HG03442 (cell line): ENCODE measurements at regions not wholly inside any gene's neighbourhood (a gene's known extent, or its start where the extent isn't known, plus 50 kb on each side); places are given as distances from the start of the nearest gene placed in this dataset.

Source experiments
- ATAC-seq: cut with Tn5 transposase; IDR thresholded peaks from one replicate; pipeline ENCODE4 v1.9.1; 2021; ENCODE audit warnings: mild to moderate bottlenecking, moderate library complexity; ENCODE audit not compliant: unreplicated experiment

GRCh38 chr1:10896673-10897072 is 100.2 kb upstream of the CASZ1 start:
- no peak for ATAC-seq

- ATAC-seq = no peak
These were observed 101.0 kb upstream of the CASZ1 start for GRCh38 chr1:10897321-10897980.

GRCh38 chr1:10897981-10898728 is 101.7 kb upstream of the CASZ1 start:
- ATAC-seq = no peak

GRCh38 chr1:10898921-10899320 is 102.5 kb upstream of the CASZ1 start:
- no peak for ATAC-seq

GRCh38 chr1:10899490-10900250 is 103.2 kb upstream of the CASZ1 start:
- no peak for ATAC-seq

GRCh38 chr1:10900251-10900651 is 103.8 kb upstream of the CASZ1 start:
- no peak for ATAC-seq

GRCh38 chr1:10900691-10901090 is 104.2 kb upstream of the CASZ1 start:
- ATAC-seq = no peak

- no peak for ATAC-seq
These were observed 104.8 kb upstream of the CASZ1 start for GRCh38 chr1:10901091-10901890.

- ATAC-seq = no peak
These were observed 105.7 kb upstream of the CASZ1 start for GRCh38 chr1:10901891-10902805.

- no peak for ATAC-seq
These were observed 107.0 kb upstream of the CASZ1 start for GRCh38 chr1:10903421-10903820.

GRCh38 chr1:10903821-10904220 is 107.4 kb upstream of the CASZ1 start:
- no peak for ATAC-seq

- no peak for ATAC-seq
These were observed 107.8 kb upstream of the TARDBP start for GRCh38 chr1:10904396-10905358.

- no peak for ATAC-seq
These were observed 106.4 kb upstream of the TARDBP start for GRCh38 chr1:10905841-10906655.

GRCh38 chr1:10906866-10907519 is 105.5 kb upstream of the TARDBP start:
- ATAC-seq = no peak

GRCh38 chr1:10908266-10908665 is 104.2 kb upstream of the TARDBP start:
- ATAC-seq = no peak

- no peak for ATAC-seq
These were observed 102.5 kb upstream of the TARDBP start for GRCh38 chr1:10909697-10910680.
